Activated T-cell treated with anti-CD3 and anti-CD28 coated beads for 24 hours (primary cell): ENCODE measurements at regions not wholly inside any gene's neighbourhood (a gene's known extent, or its start where the extent isn't known, plus 50 kb on each side); places are given as distances from the start of the nearest gene placed in this dataset.
"Not testable (repeated sequence)": the region's sequence is repeated elsewhere in the genome, so short reads cannot be mapped to it uniquely, and the experiment has no call there.

Experiments used
- DNase-seq: peaks from one replicate; pipeline ENCODE4 v3.0.0-alpha.2; 2020; ENCODE audit warnings: low read depth

DNA sequence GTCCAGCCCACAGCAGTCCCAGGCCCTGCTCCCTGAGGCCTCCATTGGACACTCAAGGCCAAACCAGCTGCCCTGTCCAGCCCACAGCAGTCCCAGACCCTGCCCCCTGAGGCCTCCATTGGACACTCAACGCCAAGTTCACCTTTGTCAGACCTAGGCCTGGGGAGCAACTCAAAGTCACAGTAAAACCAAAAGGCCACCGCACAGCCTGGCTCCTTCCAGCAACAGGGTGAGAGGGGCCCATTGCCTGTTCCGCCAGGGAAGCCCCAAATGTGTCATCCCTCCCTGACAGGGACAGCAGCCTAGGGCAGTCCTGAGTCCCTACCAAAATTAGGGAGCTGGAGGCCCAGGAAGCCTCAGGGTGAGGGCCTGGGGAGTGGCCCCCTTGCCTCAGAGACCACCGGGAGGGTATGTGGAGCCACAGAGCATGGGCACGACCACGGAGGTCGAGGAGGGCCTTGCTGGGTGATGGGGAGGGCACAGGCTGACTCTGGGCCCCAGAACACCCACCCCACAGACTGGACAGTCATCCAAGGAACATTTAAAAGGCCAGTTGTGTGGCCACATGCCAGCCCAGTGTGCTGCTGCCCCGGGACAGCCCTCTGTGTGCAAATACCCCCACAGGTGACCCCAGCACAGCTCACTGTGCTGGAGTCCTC lies 66.5 kb upstream of the PPP2R2D start:
- DNase-seq: no peak

DNA sequence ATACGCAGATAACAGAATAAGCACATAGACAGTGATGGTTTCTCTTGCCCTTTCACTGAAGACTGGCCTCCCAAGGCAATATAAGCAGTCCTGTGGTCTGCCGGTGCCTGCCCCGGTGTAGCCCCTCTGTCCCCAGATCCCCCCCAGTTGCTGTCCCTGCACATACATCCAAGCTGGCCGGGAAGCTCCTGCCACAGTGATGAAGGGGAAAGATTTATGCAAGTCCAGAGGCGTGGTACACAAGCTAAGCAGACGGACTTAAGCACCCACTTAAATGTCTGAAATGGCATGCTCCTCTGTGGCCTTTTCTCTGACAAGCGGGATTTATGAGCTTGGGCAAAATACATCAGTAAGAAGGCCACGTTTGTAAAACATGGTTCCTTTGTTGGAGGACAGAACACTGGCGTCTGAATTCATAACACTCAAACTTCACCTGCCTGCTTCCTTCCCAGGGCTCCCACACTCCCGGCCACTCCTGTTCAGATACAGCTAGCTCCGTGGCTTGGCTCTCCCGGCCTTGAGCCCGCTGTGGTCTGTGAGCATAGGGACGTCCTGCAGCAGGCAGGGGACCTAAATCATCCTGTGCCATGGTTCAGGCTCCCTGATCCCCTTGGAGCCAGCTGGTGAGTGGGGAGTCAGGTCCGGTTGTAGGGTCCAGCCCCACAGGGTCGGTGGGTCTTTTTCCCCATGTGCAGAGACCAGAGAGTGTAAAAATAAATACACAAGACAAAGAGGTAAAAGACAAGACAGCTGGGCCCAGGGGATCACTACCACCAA lies 61.7 kb upstream of the PPP2R2D start:
- DNase-seq: no peak

DNA sequence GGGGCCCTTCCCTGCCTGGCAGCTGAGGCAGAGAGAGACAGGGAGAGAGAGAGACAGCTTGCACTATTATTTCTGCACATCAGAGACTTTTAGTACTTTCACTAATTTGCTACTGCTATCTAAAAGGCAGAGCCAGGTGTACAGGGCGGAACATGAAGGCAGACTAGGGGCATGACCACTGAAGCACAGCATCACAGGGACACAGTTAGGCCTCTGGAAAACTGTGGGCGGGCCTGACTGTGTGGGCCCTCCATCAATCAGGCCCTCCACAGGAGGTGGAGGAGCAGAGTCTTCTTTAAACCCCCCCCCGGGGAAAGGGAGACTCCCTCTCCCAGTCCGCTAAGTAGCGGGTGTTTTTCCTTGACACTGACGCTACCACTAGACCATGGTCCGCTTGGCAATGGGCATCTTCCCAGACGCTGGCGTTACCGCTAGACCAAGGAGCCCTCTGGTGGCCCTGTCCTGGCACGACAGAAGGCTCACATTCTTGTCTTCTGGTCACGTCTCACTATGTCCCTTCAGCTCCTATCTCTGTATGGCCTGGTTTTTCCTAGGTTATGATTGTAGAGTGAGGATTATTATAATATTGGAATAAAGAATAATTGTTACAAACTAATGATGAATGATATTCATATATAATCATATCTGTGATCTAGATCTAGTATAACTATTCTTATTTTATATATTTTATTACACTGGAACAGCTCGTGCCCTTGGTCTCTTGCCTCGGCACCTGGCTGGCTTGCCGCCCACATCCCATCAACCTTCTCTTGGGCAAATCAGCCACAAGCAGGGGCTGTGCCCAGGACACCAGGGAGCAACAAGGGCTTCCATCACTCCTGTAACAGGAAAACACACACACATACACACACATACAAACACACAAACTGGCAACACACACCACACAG lies 60.7 kb upstream of the PPP2R2D start:
- not testable (repeated sequence) for DNase-seq

DNA sequence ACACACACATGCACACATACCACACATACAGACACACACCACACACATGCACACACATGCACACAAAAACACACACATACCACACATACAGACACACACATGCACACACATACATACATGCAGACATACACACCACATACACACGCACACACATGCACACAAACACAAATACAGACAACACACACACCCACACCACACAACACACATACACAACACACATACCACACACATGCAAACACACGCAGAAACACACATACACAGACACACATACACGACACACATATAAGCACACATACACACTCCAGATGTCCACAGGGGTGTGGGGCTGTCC lies 60.1 kb upstream of the PPP2R2D start:
- no peak for DNase-seq

DNA sequence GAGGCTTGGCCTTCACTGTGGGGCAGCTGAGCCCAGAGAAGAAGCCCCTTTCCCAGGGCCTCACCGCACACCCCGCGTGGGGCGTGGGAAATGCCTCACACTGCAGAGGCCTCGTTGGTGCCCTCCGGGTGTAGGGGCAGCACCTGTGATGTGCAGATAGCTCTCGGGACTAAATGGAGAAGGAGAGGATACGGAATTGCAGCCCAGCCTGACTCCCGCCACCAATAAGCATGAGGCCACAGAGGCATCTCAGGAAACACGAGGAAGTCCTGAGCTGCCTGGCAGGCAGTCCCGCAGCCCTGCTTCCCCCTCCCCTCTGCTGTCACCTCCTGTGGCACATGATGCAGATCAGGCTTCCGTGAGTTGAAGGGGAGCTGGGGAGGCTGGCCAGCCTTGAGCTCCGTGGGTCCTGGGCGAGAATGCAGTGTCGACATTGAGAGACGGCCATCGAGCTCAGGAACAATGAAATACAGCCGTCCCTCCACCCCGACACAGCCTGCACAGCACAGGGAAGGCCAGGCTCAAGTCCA lies 59.6 kb upstream of the PPP2R2D start:
- no peak for DNase-seq

DNA sequence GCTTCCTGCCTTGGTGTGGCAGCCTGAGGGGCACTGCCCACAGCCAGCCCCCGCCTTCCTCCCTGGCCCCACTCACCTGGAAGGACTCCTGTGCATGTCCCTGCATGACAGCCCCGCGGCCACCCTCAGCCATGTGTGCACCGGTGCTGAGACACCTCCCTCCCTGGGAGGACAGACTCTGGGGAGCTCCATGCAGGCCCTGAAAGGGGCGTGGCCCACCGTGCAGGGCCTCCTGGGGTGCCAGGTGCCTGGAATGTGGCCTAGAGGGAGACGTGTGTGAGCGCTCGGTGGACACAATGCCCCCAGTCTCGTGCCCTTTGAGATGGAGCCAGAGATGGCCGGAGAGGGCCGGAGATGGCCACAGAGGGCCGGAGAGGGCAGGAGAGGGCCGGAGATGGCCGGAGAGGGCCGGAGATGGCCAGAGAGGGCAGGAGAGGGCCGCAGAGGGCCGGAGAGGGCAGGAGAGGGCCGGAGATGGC lies 59.1 kb upstream of the PPP2R2D start:
- no peak for DNase-seq

DNA sequence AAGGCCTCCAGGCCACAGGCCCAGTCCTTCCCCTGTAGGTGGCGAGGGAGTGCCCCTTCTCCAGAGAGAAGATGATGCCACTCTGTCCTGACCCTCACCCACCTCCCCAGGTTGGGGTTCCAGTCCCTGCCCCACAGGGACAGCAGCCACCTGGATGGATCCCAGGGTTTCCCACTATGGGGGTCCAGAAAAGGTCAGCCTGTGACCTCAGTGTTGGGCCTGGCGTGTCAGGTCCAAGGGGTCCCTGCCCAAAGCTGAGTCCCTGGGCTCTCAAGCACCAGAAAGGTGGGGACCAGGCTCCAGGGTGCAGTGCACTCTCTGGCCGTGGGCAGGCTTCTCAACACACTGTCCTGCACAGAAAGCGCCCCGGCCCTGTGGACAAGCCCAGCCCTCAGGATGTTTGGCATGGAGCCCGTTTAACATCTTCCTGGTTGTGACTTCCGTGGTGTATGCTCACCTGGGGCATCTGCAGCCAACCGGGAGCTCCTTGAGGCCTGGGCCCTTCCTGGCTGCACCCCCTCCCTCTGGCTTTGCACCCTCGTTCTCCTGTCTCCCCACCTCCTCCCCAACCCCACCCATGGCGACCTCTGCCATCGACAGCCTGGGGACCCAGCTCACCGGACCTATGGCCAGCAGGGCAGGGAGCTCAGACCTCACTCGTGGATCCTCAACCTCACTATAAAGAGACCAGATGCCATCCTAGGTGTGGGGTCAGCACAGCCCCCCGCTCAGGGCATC lies 58.3 kb upstream of the PPP2R2D start:
- DNase-seq: no peak

DNA sequence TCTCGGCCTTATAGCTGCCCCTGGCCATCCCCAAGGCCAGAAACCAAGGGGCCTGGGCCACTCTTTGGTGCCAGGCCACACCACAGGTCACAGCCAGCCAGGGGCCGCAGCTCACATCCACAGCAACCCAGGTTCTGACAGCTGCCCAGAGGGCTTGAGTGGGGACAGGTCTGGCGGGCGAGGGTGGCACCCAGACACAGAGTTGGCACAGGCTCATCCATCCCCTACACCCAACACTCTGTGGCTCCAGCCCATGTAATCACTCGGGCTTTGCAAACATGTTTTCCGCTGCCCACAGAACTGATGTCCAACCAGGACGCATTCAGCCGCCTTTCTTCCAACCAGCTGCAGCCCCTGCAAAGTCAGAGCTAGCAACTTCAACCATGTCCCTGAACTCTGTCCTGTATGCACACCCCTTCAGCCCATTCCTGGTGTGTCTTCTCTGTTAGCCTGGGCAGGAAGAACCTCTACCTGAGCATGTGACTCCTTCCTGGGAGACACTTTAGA lies 57.7 kb upstream of the PPP2R2D start:
- DNase-seq: no peak

DNA sequence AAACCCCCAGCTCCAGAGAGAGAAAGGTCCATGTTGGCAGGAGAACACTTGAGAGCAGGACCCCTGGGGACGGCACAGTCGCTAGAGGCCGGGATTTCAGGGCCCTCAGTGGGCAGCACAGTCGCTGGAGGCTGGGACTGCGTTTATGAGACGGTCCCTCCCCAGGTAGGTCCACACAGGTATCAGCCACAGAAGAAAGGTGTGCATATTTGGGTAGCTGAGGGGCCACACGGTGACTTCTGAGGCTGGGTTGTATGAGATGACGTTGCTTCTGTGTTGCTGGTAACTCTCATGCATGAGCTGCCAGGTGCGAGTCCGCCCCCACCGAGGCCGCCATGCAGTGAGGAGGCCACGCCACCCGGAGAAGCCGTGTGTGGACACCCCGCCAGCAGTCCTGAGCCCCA lies 56.9 kb upstream of the PPP2R2D start:
- DNase-seq: no peak

DNA sequence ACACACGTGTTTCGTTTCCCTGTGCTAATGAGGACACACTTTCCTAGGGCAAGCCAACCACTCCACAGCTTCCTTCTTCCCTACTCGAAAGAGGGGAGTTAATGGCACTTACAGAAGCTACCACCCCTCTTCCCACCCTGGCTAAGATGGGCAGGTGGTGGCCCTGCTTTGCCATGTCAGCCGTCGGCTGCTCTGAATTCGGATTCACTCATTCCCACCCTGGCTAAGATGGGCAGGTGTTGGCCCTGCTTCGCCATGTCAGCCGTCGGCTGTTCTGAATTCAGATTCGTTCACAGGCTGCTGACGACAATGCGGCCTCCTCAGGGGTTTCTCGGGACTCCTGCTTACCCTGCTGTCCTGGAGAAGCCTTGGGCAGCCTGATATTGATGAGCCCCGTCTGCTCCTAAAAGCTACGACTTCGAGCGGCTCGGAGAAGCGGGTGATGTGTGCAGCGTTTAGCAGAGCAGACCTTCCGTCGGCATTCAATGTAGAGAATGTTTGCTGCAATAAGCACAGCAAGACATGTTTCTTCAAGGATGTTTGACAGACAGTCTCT lies 56.2 kb upstream of the PPP2R2D start:
- no peak for DNase-seq

DNA sequence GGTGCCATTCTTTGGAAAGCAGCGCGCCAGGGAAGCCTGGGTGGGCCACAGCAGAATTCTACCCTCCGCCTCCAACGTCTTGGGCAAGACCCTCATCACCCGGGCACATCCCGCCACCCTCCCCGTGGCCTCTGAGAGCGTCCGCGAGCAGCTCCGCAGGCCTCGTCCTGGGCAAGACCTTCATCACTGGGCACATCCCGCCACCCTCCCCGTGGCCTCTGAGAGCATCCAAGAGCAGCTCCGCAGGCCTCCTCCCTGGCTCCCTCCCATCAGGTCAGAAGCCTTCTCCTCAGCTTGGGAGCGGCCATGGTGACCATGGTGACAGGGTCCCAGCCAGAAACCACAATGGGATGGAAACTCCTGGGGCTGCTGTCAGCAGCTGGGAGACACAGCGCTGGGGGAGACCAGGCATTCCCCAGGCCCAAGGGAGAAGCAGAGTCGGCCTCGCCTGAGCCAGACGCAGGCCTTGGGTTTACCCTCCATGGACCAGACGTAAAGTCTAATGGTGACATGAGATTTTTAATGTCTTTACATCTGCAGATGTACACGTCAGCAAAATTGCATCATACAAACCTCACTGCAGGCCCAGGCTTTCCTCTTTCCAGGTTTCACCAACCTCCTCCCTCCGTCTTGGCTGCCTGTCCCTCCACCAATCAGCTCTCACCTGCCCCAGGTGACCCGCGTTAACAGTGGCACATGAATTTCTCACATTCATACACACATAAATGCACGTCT lies 55.1 kb upstream of the PPP2R2D start:
- DNase-seq: no peak

DNA sequence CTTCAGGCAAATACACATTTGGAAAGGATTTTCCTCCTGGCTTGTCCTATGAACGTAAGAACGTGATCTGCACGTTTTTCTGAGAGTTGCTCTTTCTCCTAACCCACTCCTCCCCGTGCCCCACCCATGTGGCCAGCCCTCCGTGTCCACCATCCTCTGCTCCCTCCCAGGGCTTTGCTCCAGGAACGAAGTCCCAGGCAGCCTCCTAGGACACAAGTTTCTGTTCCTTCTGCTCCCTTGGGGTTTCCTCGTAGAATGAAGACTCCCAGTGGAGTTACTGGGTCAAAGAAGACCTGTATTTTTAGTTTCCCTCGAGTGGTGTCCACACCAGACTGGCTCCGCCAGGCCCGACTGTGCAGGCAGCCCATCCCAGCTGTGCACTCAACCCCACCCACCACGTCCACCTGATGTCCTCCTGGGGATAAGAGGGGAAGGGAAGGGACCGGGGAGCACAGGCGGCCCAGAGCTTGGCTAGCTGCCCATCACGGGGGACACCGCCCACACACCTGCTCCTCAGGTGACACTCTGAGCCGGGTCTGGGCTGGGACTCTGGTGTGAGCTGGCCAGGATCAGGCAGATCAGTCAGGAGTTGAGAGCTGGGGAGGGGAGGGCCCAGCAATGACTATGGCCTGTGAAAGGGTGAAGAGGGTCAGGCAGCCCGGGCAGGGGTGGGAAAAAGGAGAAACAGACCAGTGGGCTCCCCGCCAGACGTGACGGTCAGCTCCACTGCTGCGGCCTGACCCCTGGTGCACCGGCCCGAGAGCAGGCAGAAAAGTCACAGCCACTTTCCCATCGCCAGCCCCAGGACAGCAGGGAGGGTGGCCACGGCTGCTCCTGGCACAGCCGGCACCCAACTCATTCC lies 54.3 kb upstream of the PPP2R2D start:
- DNase-seq: no peak

DNA sequence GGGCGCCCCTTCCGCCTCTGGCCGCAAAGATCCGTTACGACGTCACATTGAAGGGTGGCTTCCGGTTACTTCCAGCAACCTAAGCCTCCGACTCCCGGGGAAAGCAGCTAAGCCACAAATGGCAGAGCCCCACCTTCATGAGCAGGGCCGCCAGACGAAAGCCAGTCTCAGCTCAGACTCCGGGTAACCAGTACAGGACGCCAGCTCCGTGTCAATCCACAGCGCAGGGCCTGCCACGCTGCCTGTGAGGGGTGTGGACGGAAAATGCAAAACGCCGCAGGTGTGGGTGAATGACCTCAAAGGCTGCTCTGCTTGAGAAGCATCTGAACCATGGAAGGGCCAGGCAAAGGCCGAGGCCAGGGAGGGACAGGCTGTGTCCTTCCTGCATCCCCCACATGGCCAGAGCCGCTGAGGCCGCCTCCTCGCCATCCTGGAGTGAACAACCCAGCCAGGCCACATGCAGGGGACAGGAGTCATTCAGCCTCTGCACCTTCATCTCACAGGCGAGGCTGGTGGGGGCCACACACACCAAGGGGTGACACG lies 53.5 kb upstream of the PPP2R2D start:
- no peak for DNase-seq

DNA sequence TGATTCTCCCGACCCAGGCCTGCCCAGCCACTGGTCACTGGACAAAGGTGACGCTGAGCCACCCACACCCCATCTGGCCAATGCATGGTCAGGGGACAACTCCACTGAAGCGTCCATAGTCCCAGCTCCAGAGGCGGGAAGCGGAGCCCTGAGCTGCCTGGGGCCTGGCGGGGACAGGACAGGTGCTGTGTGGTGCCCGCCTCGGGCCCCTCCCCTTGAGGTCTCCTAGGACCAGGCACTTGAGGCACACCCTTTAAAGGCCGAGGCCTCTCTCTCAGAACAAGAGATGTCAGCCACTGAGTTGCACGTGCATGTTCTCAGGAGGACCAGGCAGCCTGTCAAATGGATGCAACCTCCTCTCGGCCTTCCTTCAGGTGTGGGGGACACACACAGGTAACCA lies 52.5 kb upstream of the PPP2R2D start:
- no peak for DNase-seq

DNA sequence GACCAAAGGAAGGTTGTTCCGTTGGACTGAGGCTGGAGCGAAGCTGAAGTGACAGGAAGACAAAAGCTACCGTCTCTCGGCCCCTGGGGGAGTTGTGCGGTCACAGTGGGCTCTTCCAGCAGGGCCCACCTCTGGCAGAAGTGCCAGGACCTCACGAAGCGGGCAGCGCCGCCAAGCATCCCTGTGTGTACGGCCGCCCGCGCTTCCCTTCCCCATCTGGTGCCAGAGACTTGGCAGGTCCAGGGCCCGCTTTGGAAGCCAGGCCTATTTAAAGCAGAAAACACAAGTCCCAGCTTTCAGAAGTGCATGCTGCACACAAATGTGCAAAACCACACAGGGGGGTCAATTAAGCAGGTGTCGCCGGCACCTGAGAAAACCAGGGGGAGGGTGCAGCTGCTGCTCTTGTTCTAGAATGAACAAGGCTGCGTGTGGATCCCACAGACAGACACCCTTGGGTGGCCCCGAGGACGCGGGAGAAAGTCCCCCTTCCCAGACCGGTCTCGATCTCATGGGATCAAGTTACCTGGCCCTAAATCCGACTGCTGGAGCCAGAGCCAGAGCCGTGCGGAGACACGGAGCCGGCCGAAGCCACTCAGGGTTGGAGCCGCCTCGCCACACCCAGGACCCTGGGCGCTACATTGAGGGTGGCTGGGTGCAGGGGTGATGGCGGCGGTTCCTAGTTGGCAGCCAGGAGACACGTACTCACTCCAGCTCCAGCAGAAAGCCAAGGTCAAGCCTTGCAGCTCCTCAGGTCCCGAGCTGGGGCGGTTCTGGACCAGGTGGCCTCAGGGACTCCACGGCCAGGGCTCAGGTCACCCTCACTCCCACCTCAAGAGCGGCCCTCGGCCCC lies 51.8 kb upstream of the PPP2R2D start:
- DNase-seq: no peak

DNA sequence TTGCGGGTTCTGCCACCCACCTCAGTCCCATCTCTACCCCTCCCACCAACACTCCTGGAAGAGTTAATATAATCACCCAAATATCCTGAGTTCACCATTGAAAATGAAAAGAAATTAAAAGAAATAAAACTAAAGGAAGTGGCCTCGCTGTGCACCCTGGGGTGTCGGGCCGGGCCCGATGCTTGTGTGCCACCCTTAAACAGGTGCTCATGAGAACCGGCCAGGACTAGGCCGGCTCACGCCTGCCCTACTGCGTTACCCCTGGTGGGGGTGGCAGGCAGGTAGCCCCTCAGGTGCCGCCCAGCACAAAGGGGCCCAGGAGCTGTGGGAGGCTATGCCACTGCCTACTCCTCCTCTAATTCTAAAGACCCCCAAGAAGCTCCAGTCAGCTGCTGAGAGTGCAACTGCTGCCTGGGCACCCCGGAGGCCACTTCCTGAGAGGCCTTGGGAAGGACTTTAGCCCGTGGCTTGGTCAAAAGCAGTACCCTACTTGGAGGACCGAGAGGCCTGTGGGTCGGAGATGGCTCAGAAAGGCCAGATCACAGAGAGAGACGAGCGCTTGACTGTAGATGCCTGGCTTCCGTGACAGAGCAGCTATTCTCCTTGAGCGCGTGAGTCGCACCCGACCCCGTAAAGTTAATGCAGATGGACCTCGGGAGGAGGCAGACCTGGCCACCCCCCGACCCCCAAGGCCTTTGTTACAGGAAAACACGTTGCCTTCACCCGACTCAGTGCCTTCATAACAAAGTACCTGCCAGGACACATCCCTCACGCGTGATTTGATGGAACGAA lies 51.0 kb upstream of the PPP2R2D start:
- DNase-seq: no peak

DNA sequence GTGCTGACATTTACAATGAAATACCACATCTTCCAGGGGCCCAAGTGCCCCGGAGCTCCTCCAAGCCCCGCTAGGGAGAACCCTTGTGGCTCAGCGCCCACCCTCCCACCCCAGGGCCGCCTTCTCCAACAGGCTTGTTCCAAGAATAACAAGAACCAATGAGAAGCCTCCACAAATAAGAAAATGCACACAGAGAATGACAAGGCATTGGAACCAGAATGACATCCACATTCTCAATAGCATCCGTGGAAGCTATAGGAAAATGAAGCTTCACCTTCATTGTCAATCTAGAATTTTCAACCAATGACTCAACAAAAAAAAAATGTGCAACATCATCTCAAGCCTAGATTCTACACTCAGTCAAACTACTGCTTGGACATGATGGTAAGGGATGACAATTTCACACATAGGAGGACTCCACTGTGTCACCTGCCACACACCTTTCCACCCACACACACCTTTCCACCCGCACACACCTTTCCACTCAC lies 50.4 kb upstream of the PPP2R2D start:
- no peak for DNase-seq
